ENCODE measurements at regions not wholly inside any gene's neighbourhood (a gene's known extent, or its start where the extent isn't known, plus 50 kb on each side); places are given as distances from the start of the nearest gene placed in this dataset.

DNA sequence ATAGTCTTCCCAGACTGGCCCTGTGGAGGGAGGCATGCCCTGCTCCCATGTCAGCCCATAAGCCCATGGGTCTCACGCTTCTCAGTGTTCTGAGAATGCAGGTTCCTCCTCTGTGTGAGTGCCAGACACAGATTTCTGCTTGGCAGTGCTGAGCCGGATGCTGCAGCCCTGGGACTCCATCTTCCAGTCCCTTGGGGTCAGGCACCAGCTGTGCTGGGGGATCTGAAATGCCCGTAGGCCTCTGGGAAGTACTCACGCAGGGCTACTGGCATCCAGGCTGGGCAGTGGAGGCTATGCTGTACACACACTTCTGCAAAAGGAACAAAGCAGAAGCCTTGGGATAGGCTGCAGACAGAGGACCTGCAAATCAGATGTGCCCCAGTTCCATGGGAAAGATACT, 1944.6 kb downstream of the EFNA5 start:
- H3K27ac ChIP-seq (ENCODE audit: low read depth in 1 of 2, low read length in 2 of 2): no peak overlapping the region
- no peak overlapping the region for H3K4me3 ChIP-seq (ENCODE audit: low read length in 2 of 2)
- no peaks in the 10 kb centered on the region for H3K4me1 ChIP-seq (ENCODE audit: control insufficient read depth in 1 of 2, insufficient read depth in 2 of 2, low read length in 2 of 2)
- intact Hi-C loops (cut with DNase I): no loop called here
- DNase-seq (no peak), ATAC-seq (ENCODE audit: low FRiP score) (peak; percentile 36)
- H3K9me3 ChIP-seq (ENCODE audit: control insufficient read depth, low read length): peaks cover 3% of the 10 kb centered on the region
- no peaks in the 10 kb centered on the region for H3K27me3 ChIP-seq (ENCODE audit: control insufficient read depth in 1 of 2, insufficient read depth in 2 of 2, low read length in 1 of 2)
- no peaks in the 10 kb centered on the region for H3K36me3 ChIP-seq (ENCODE audit: control insufficient read depth in 1 of 2, insufficient read depth in 2 of 2, low read length in 1 of 2)
- WGBS, 2 donors: 93 to 94% methylated on average over 4 of the region's 4 CpGs

DNA sequence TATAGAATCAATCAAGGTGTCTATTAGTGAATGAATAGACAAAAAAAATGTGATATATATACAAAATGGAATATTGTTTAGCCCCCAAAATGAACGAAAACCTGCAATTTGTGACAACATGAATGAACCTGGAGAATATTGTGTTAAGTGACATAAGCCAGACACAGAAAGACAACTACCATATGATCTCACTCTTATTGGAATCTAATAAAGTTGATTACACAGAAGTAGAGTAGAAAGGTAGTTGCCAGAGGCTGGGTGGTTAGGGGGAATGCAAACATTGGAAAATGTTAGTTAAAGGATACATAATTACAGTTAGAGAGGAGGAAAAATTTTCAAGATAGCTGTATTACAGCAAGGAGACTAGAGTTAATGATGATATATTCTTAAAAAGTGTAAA, 1962.3 kb downstream of the EFNA5 start:
- Histone ChIP-seq H3K36me3 (ENCODE audit: control insufficient read depth in 1 of 2, insufficient read depth in 2 of 2, low read length in 1 of 2) (no peaks in the 10 kb centered on the region), H3K27me3 (ENCODE audit: control insufficient read depth in 1 of 2, insufficient read depth in 2 of 2, low read length in 1 of 2) (peaks cover 0 to 1% of the 10 kb centered on the region in 2 donors), H3K27ac (ENCODE audit: low read depth in 1 of 2, low read length in 2 of 2) (no peak overlapping the region), H3K9me3 (ENCODE audit: control insufficient read depth, low read length) (no peaks in the 10 kb centered on the region), H3K4me3 (ENCODE audit: low read length in 2 of 2) (no peak overlapping the region), H3K4me1 (ENCODE audit: control insufficient read depth in 1 of 2, insufficient read depth in 2 of 2, low read length in 2 of 2) (no peaks in the 10 kb centered on the region)
- WGBS, 2 donors: 90 to 93% methylated on average over 1 of the region's 1 CpG
- DNase-seq (no peak), ATAC-seq (ENCODE audit: low FRiP score) (no peak)
- intact Hi-C loops (cut with DNase I): no loop called here

DNA sequence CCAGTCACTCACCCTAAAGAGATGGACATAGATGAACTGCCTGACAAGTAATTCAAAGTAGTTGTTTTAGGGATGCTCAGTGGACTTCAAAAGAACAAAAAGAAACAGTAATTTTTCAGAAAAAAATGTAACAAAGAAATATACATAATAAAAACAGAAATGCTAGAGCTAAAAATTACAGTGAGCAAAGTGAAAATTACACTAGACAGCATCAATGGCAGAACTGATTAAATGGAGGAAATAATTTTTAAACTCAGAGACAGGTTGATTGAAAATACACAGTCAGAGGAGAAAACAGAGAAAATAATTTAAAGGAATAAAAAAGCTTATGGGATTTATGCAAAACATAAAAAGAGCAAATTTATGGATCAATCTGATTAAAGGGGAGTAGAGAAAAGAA, 1968.4 kb downstream of the EFNA5 start:
- no peaks in the 10 kb centered on the region for H3K27me3 ChIP-seq (ENCODE audit: control insufficient read depth in 1 of 2, insufficient read depth in 2 of 2, low read length in 1 of 2)
- intact Hi-C loops (cut with DNase I): no loop called here
- no peak for ATAC-seq (ENCODE audit: low FRiP score)
- no peaks in the 10 kb centered on the region for H3K36me3 ChIP-seq (ENCODE audit: control insufficient read depth in 1 of 2, insufficient read depth in 2 of 2, low read length in 1 of 2)
- no peak overlapping the region for H3K27ac ChIP-seq (ENCODE audit: low read depth in 1 of 2, low read length in 2 of 2)
- H3K4me3 ChIP-seq (ENCODE audit: low read length in 2 of 2): no peak overlapping the region
- DNase-seq: no peak
- H3K9me3 ChIP-seq (ENCODE audit: control insufficient read depth, low read length): peaks cover 5% of the 10 kb centered on the region
- no peaks in the 10 kb centered on the region for H3K4me1 ChIP-seq (ENCODE audit: control insufficient read depth in 1 of 2, insufficient read depth in 2 of 2, low read length in 2 of 2)

DNA sequence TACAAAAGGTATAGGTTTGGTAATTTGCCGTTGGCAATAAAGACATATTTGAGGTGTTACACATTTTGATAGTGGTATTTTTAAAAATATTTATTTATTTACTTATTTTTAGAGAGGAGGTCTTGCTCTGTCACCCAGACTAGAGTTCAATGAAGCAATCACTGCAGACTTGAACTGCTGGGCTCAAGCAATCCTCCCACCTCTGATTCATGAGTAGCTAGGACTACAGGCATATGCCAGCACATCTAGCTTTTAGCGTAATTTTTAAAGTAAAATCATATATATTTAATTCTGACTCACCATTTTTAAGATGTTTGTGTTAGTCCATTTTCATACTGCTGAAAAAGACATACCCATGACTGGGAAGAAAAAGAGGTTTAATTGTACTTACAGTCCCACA, 1974.3 kb downstream of the EFNA5 start:
- Histone ChIP-seq H3K4me1 (ENCODE audit: control insufficient read depth in 1 of 2, insufficient read depth in 2 of 2, low read length in 2 of 2) (no peaks in the 10 kb centered on the region), H3K27ac (ENCODE audit: low read depth in 1 of 2, low read length in 2 of 2) (no peak overlapping the region), H3K36me3 (ENCODE audit: control insufficient read depth in 1 of 2, insufficient read depth in 2 of 2, low read length in 1 of 2) (no peaks in the 10 kb centered on the region), H3K4me3 (ENCODE audit: low read length in 2 of 2) (no peak overlapping the region), H3K27me3 (ENCODE audit: control insufficient read depth in 1 of 2, insufficient read depth in 2 of 2, low read length in 1 of 2) (no peaks in the 10 kb centered on the region), H3K9me3 (ENCODE audit: control insufficient read depth, low read length) (peaks cover 3% of the 10 kb centered on the region)
- ATAC-seq (ENCODE audit: low FRiP score): no peak
- WGBS, 2 donors: 97 to 99% methylated on average over 2 of the region's 2 CpGs
- DNase-seq: no peak
- intact Hi-C loops (cut with DNase I): no loop called here

DNA sequence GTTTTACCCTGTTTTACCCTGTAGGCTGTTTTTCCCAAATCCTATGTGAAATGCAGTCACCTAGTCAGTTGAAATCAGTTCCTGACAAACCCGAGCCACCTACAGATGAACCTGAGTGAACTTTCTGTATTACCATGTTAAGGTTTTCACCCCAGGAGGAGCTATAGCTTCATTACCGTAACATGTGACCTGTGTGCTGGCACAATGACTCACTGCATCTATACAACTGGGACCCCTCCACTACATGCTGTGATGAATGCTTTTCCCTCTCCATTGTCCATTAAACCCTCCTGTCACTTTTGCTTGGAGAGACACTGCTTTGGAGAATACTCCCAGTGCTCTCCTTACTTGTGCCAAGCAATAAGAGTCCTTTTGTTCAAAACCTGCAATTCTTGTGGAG, 1974.8 kb downstream of the EFNA5 start:
- no peaks in the 10 kb centered on the region for H3K27me3 ChIP-seq (ENCODE audit: control insufficient read depth in 1 of 2, insufficient read depth in 2 of 2, low read length in 1 of 2)
- H3K27ac ChIP-seq (ENCODE audit: low read depth in 1 of 2, low read length in 2 of 2): no peak overlapping the region
- ATAC-seq (ENCODE audit: low FRiP score) (no peak), DNase-seq (no peak)
- intact Hi-C loops (cut with DNase I): no loop called here
- H3K9me3 ChIP-seq (ENCODE audit: control insufficient read depth, low read length): peaks cover 3% of the 10 kb centered on the region
- no peaks in the 10 kb centered on the region for H3K4me1 ChIP-seq (ENCODE audit: control insufficient read depth in 1 of 2, insufficient read depth in 2 of 2, low read length in 2 of 2)
- H3K36me3 ChIP-seq (ENCODE audit: control insufficient read depth in 1 of 2, insufficient read depth in 2 of 2, low read length in 1 of 2): no peaks in the 10 kb centered on the region
- H3K4me3 ChIP-seq (ENCODE audit: low read length in 2 of 2): no peak overlapping the region
- 93 to 98% methylated on average over 2 of the region's 2 CpGs for WGBS, 2 donors

DNA sequence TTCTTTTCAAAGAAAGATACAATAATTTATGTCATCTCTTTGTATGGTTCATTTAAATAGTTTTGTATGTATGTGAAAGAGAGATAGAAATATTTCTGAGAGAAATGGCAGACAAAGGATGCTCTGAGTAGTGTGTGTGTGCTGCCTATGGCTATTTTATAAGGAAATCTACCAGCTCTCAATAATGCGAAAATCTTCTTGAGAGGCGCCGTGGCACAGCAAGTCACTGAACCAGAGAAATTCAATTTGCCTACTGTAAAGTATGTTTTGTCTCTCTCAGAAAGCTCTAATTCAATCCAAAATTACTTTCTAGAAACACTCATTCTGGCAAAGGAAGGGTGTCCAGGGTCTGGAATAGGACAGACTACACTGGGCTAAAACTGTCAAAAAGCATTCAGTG, 1981.1 kb downstream of the EFNA5 start:
- DNase-seq: no peak
- ATAC-seq (ENCODE audit: low FRiP score): no peak
- no peaks in the 10 kb centered on the region for H3K36me3 ChIP-seq (ENCODE audit: control insufficient read depth in 1 of 2, insufficient read depth in 2 of 2, low read length in 1 of 2)
- no peaks in the 10 kb centered on the region for H3K27me3 ChIP-seq (ENCODE audit: control insufficient read depth in 1 of 2, insufficient read depth in 2 of 2, low read length in 1 of 2)
- intact Hi-C loops (cut with DNase I): no loop called here
- H3K4me3 ChIP-seq (ENCODE audit: low read length in 2 of 2): no peak overlapping the region
- 97 to 98% methylated on average over 3 of the region's 3 CpGs for WGBS, 2 donors
- H3K4me1 ChIP-seq (ENCODE audit: control insufficient read depth in 1 of 2, insufficient read depth in 2 of 2, low read length in 2 of 2): peaks cover 3 to 7% of the 10 kb centered on the region in 2 donors
- no peaks in the 10 kb centered on the region for H3K9me3 ChIP-seq (ENCODE audit: control insufficient read depth, low read length)
- no peak overlapping the region for H3K27ac ChIP-seq (ENCODE audit: low read depth in 1 of 2, low read length in 2 of 2)

DNA sequence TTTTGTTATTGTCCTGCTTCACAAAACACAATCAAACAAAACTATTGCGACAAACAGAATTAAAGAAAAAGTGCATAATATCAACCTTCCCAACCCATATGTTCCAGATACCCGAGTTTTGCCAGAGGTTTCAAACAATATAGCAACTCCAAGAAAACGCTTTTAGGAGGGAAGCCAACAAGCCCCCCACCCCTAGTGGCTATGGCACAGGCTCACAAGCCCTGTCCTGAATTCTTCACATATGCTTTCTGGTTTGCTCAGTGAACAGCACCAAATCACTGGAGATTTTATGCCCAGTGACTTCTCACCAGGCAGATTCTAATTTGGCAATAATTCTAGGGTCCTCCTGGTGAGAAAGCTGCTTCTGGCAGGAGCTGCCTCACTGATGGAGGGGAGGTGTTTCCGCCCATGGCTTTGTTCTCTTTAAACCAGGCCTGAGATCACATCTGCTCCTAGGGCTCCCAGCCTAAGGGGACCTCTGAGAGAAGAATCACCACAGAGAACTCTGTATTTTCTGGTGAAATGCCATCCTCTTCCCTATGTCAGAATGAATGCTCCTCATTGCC, 1982.4 kb downstream of the EFNA5 start:
- H3K4me3 ChIP-seq (ENCODE audit: low read length in 2 of 2): no peak overlapping the region
- H3K36me3 ChIP-seq (ENCODE audit: control insufficient read depth in 1 of 2, insufficient read depth in 2 of 2, low read length in 1 of 2): no peaks in the 10 kb centered on the region
- ATAC-seq (ENCODE audit: low FRiP score): no peak
- peaks cover 3 to 7% of the 10 kb centered on the region in 2 donors for H3K4me1 ChIP-seq (ENCODE audit: control insufficient read depth in 1 of 2, insufficient read depth in 2 of 2, low read length in 2 of 2)
- no peak for DNase-seq
- H3K9me3 ChIP-seq (ENCODE audit: control insufficient read depth, low read length): no peaks in the 10 kb centered on the region
- H3K27ac ChIP-seq (ENCODE audit: low read depth in 1 of 2, low read length in 2 of 2): no peak overlapping the region
- intact Hi-C loops (cut with DNase I): no loop called here
- 71 to 79% methylated on average over 4 of the region's 4 CpGs for WGBS, 2 donors
- no peaks in the 10 kb centered on the region for H3K27me3 ChIP-seq (ENCODE audit: control insufficient read depth in 1 of 2, insufficient read depth in 2 of 2, low read length in 1 of 2)

DNA sequence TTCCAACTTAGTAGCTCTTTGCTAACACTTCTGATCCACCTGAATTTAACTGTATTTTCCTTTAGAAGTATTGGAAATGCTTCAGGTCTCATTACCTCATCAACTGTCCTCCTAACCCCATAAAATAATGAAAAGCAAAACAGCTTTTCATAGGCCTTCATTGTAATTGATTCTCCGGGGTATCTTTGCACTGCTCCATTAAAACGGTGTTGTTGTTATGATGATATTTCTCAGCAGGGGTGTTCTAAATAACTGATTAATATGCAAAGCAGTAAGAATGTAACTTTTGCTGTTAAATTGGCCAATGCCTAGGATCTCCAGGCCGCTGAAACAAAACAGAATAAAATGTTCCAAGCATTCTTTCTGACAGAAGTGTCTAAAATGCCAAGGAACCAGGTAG, 1983.2 kb downstream of the EFNA5 start:
- no peak overlapping the region for H3K27ac ChIP-seq (ENCODE audit: low read depth in 1 of 2, low read length in 2 of 2)
- peaks cover 3 to 7% of the 10 kb centered on the region in 2 donors for H3K4me1 ChIP-seq (ENCODE audit: control insufficient read depth in 1 of 2, insufficient read depth in 2 of 2, low read length in 2 of 2)
- no peak overlapping the region for H3K4me3 ChIP-seq (ENCODE audit: low read length in 2 of 2)
- no peaks in the 10 kb centered on the region for H3K36me3 ChIP-seq (ENCODE audit: control insufficient read depth in 1 of 2, insufficient read depth in 2 of 2, low read length in 1 of 2)
- H3K9me3 ChIP-seq (ENCODE audit: control insufficient read depth, low read length): no peaks in the 10 kb centered on the region
- WGBS, 2 donors: 82 to 89% methylated on average over 3 of the region's 3 CpGs
- DNase-seq (no peak), ATAC-seq (ENCODE audit: low FRiP score) (no peak)
- intact Hi-C loops (cut with DNase I): no loop called here
- H3K27me3 ChIP-seq (ENCODE audit: control insufficient read depth in 1 of 2, insufficient read depth in 2 of 2, low read length in 1 of 2): no peaks in the 10 kb centered on the region

DNA sequence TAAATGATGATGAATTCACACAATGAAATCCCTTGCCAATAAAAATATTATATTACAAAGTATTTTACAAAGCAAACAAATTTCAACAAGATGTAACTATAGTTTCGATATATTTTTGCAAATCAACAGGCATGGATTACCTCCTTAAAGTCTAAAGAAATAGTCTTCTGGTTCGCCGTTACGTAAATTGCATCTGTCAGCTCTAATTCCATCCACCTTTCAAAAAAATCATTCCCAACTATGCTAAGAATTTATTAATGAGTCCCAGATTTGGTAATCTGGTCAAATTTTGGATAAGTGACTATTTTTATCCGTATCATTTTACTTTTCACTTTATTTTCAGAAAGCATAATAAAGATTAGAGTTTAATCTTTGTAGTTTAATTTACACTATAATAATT, 1984.9 kb downstream of the EFNA5 start:
- H3K9me3 ChIP-seq (ENCODE audit: control insufficient read depth, low read length): no peaks in the 10 kb centered on the region
- intact Hi-C loops (cut with DNase I): no loop called here
- no peak overlapping the region for H3K4me3 ChIP-seq (ENCODE audit: low read length in 2 of 2)
- DNase-seq: no peak
- H3K27me3 ChIP-seq (ENCODE audit: control insufficient read depth in 1 of 2, insufficient read depth in 2 of 2, low read length in 1 of 2): no peaks in the 10 kb centered on the region
- H3K27ac ChIP-seq (ENCODE audit: low read depth in 1 of 2, low read length in 2 of 2): no peak overlapping the region
- H3K4me1 ChIP-seq (ENCODE audit: control insufficient read depth in 1 of 2, insufficient read depth in 2 of 2, low read length in 2 of 2): peaks cover 3 to 7% of the 10 kb centered on the region in 2 donors
- WGBS, 2 donors: 42 to 52% methylated on average over 5 of the region's 5 CpGs
- H3K36me3 ChIP-seq (ENCODE audit: control insufficient read depth in 1 of 2, insufficient read depth in 2 of 2, low read length in 1 of 2): no peaks in the 10 kb centered on the region
- no peak for ATAC-seq (ENCODE audit: low FRiP score)

All from aorta (tissue), 5 donors.